H9 (cell line): ENCODE measurements at regions not wholly inside any gene's neighbourhood (a gene's known extent, or its start where the extent isn't known, plus 50 kb on each side); places are given as distances from the start of the nearest gene placed in this dataset.

Experiments used
- DNase-seq: peaks from one replicate; pipeline ENCODE4 v3.0.0-alpha.2; 2017
- H2AFZ ChIP-seq: one replicate; pipeline ENCODE4 v1.6.1; 2013; ENCODE audit warnings: mild to moderate bottlenecking, low read length, control low read depth, moderate library complexity
- H2AK5ac ChIP-seq: 2 replicates; pipeline ENCODE4 v1.6.1; 2013; ENCODE audit warnings: low read length, control low read depth, mixed read lengths; ENCODE audit not compliant: insufficient read length
- H2BK120ac ChIP-seq: one replicate; pipeline ENCODE4 v1.6.1; 2013; ENCODE audit warnings: low read depth, mild to moderate bottlenecking, low read length, control low read depth, inconsistent platforms; ENCODE audit not compliant: poor library complexity, severe bottlenecking
- H2BK12ac ChIP-seq: 2 replicates; pipeline ENCODE4 v1.6.1; 2013; ENCODE audit warnings: low read length, control low read depth, mixed read lengths, low read depth; ENCODE audit not compliant: insufficient read length
- H2BK15ac ChIP-seq: 2 replicates; pipeline ENCODE4 v1.6.1; 2013; ENCODE audit warnings: low read depth, low read length, control low read depth
- H2BK20ac ChIP-seq: one replicate; pipeline ENCODE4 v1.6.1; 2013; ENCODE audit warnings: low read depth, mild to moderate bottlenecking, low read length, control low read depth, inconsistent platforms; ENCODE audit not compliant: poor library complexity, severe bottlenecking
- H2BK5ac ChIP-seq: 2 replicates; pipeline ENCODE4 v1.6.1; 2013; ENCODE audit warnings: low read length, control low read depth, mixed read lengths; ENCODE audit not compliant: insufficient read length
- H3K14ac ChIP-seq: 2 replicates; pipeline ENCODE4 v1.6.1; 2013; ENCODE audit warnings: low read length, control low read depth; ENCODE audit not compliant: insufficient read depth
- H3K18ac ChIP-seq: 2 replicates; pipeline ENCODE4 v1.6.1; 2013; ENCODE audit warnings: low read depth, mild to moderate bottlenecking, mixed read lengths, low read length, control low read depth; ENCODE audit not compliant: insufficient read length
- H3K23ac ChIP-seq: 2 replicates; pipeline ENCODE4 v1.6.1; 2013; ENCODE audit warnings: low read length, control low read depth, mixed read lengths, low read depth; ENCODE audit not compliant: insufficient read length
- H3K23me2 ChIP-seq: 2 replicates; pipeline ENCODE4 v1.6.1; 2013; ENCODE audit warnings: low read depth, mild to moderate bottlenecking, mixed read lengths, low read length, control low read depth; ENCODE audit not compliant: insufficient read length, poor library complexity, severe bottlenecking
- H3K27ac ChIP-seq: 2 replicates; pipeline ENCODE4 v1.5.1; 2013; ENCODE audit warnings: low read length, control low read depth, mixed read lengths, low read depth; ENCODE audit not compliant: insufficient read length
- H3K27me3 ChIP-seq: 2 replicates; pipeline ENCODE4 v1.6.1; 2013; ENCODE audit warnings: low read length, control low read depth, inconsistent platforms; ENCODE audit not compliant: insufficient read depth
- H3K4ac ChIP-seq: 2 replicates; pipeline ENCODE4 v1.6.1; 2013; ENCODE audit warnings: low read depth, mild to moderate bottlenecking, control low read depth, inconsistent platforms, low read length, moderate library complexity
- H3K4me1 ChIP-seq: 2 replicates; pipeline ENCODE4 v1.6.1; 2013; ENCODE audit warnings: low read length, control low read depth, inconsistent platforms; ENCODE audit not compliant: insufficient read depth
- H3K4me2 ChIP-seq: 2 replicates; pipeline ENCODE4 v1.6.1; 2013; ENCODE audit warnings: low read length, control low read depth, mixed read lengths; ENCODE audit not compliant: insufficient read length, insufficient read depth
- H3K56ac ChIP-seq: 2 replicates; pipeline ENCODE4 v1.6.1; 2013; ENCODE audit warnings: low read depth, mild to moderate bottlenecking, mixed read lengths, low read length, control low read depth; ENCODE audit not compliant: insufficient read length
- H3K79me1 ChIP-seq: 2 replicates; pipeline ENCODE4 v1.6.1; 2013; ENCODE audit warnings: low read depth, mild to moderate bottlenecking, moderate library complexity, low read length, control low read depth, inconsistent platforms; ENCODE audit not compliant: insufficient read depth, poor library complexity, severe bottlenecking
- H3K79me2 ChIP-seq: 2 replicates; pipeline ENCODE4 v1.6.1; 2013; ENCODE audit warnings: low read length, control low read depth, inconsistent platforms; ENCODE audit not compliant: insufficient read depth
- H3K9ac ChIP-seq: 2 replicates; pipeline ENCODE4 v1.6.1; 2013; ENCODE audit warnings: low read length, control low read depth, mixed read lengths; ENCODE audit not compliant: insufficient read length; ENCODE audit errors: extremely low read depth
- H3K9me3 ChIP-seq: one replicate; pipeline ENCODE4 v1.6.1; 2013; ENCODE audit warnings: low read depth, low read length, inconsistent platforms; ENCODE audit not compliant: control insufficient read depth
- H3T11ph ChIP-seq: one replicate; pipeline ENCODE4 v1.6.1; 2013; ENCODE audit warnings: mild to moderate bottlenecking, low read length, control low read depth, inconsistent platforms
- H4K20me1 ChIP-seq: one replicate; pipeline ENCODE4 v1.6.1; 2013; ENCODE audit not compliant: control insufficient read depth, insufficient read length, insufficient read depth
- H4K5ac ChIP-seq: 2 replicates; pipeline ENCODE4 v1.6.1; 2013; ENCODE audit warnings: low read depth, mild to moderate bottlenecking, mixed read lengths, low read length, control low read depth; ENCODE audit not compliant: insufficient read length
- H4K8ac ChIP-seq: replicated peaks from 2 replicates; pipeline ENCODE4 v1.6.1; 2013; ENCODE audit warnings: low read length, control low read depth, mixed read lengths, low read depth; ENCODE audit not compliant: insufficient read length
- H4K91ac ChIP-seq: 2 replicates; pipeline ENCODE4 v1.6.1; 2013; ENCODE audit warnings: low read depth, mild to moderate bottlenecking, moderate library complexity, mixed read lengths, low read length, control low read depth; ENCODE audit not compliant: insufficient read length
- H3K27ac Mint-ChIP-seq, 3 experiments: 2 replicates in 2 of 3; 3 replicates in 1 of 3; pipeline ENCODE4 v1.8.0; 2020 to 2021; ENCODE audit warnings: mixed read lengths in 3 of 3, mild to moderate bottlenecking in 1 of 3, moderate library complexity in 1 of 3
- H3K27me3 Mint-ChIP-seq: 2 replicates; pipeline ENCODE4 v1.8.0; 2021; ENCODE audit warnings: low read depth, mild to moderate bottlenecking, moderate library complexity, mixed read lengths
- H3K36me3 Mint-ChIP-seq, 3 experiments: 2 replicates in 2 of 3; 3 replicates in 1 of 3; pipeline ENCODE4 v1.8.0; 2020 to 2021; ENCODE audit warnings: low read depth in 3 of 3, mixed read lengths in 3 of 3; ENCODE audit not compliant: insufficient read depth in 1 of 3
- H3K4me1 Mint-ChIP-seq, 2 experiments: 2 replicates each; pipeline ENCODE4 v1.8.0; 2020; ENCODE audit warnings: mixed read lengths in 2 of 2
- H3K4me3 Mint-ChIP-seq, 2 experiments: 2 replicates in 1 of 2; 3 replicates in 1 of 2; pipeline ENCODE4 v1.8.0; 2020 to 2021; ENCODE audit warnings: mild to moderate bottlenecking in 2 of 2, mixed read lengths in 2 of 2, moderate library complexity in 1 of 2
- H3K9me3 Mint-ChIP-seq, 2 experiments: 2 replicates in 1 of 2; 3 replicates in 1 of 2; pipeline ENCODE4 v1.8.0; 2020; ENCODE audit warnings: mild to moderate bottlenecking in 2 of 2, mixed read lengths in 2 of 2, moderate library complexity in 1 of 2
- CTCF ChIP-seq: fragments of 200-600 bp; sonication (generic); conservative IDR thresholded peaks from 3 replicates; pipeline ENCODE4 v1.8.0; 2021; ENCODE audit warnings: antibody characterized with exemption, mild to moderate bottlenecking
- WGBS: extraction: QIAGEN DNeasy Blood & Tissue Kit; methylation state at CpG from one replicate; pipeline ENCODE4 v1.1.7; 2013; ENCODE audit warnings: missing lambda C conversion rate, low lambda C conversion rate, mixed read lengths; ENCODE audit not compliant: insufficient read length; ENCODE audit errors: extremely low coverage; 5-methylcytosine and 5-hydroxymethylcytosine counted together

GRCh38 chr2:82084679-82085392 lies 1780.3 kb upstream of the LRRTM1 start:
- Histone ChIP-seq H3K79me1 (no peaks in the 10 kb centered on the region), H4K91ac (no peak overlapping the region), H4K20me1 (no peaks in the 10 kb centered on the region), H3K27me3 (no peaks in the 10 kb centered on the region), H3T11ph (no peak overlapping the region), H3K56ac (no peak overlapping the region), H3K4me2 (no peak overlapping the region), H3K18ac (no peak overlapping the region), H2BK120ac (no peak overlapping the region), H2BK12ac (no peak overlapping the region), H2AK5ac (no peak overlapping the region), H3K9me3 (no peaks in the 10 kb centered on the region), H3K27ac (no peak overlapping the region), H3K23ac (no peak overlapping the region), H3K14ac (no peak overlapping the region), H3K4ac (no peak overlapping the region), H3K9ac (no peak overlapping the region), H2BK15ac (no peak overlapping the region), H3K79me2 (no peaks in the 10 kb centered on the region), H3K23me2 (no peaks in the 10 kb centered on the region), H2BK20ac (no peak overlapping the region), H4K8ac (no peak overlapping the region), H3K4me1 (no peaks in the 10 kb centered on the region), H2BK5ac (no peak overlapping the region), H4K5ac (no peak overlapping the region), H2AFZ (no peak overlapping the region)
- no peak for TF ChIP-seq CTCF
- Mint-ChIP-seq H3K27me3 (no peaks in the 10 kb centered on the region), H3K4me3 (no peak overlapping the region), H3K9me3 (peaks cover 26 to 32% of the 10 kb centered on the region in 2 experiments), H3K4me1 (no peaks in the 10 kb centered on the region), H3K36me3 (peaks cover 3 to 28% (median 8%) of the 10 kb centered on the region in 3 experiments; a peak in 6 of 7 replicates), H3K27ac (no peak overlapping the region)
- no CpG with 5 or more reads among the region's 1 CpG for WGBS
- no peak for DNase-seq
